ENCODE measurements at regions not wholly inside any gene's neighbourhood (a gene's known extent, or its start where the extent isn't known, plus 50 kb on each side); places are given as distances from the start of the nearest gene placed in this dataset.
"Not testable (repeated sequence)": the region's sequence is repeated elsewhere in the genome, so short reads cannot be mapped to it uniquely, and the experiment has no call there.

DNA sequence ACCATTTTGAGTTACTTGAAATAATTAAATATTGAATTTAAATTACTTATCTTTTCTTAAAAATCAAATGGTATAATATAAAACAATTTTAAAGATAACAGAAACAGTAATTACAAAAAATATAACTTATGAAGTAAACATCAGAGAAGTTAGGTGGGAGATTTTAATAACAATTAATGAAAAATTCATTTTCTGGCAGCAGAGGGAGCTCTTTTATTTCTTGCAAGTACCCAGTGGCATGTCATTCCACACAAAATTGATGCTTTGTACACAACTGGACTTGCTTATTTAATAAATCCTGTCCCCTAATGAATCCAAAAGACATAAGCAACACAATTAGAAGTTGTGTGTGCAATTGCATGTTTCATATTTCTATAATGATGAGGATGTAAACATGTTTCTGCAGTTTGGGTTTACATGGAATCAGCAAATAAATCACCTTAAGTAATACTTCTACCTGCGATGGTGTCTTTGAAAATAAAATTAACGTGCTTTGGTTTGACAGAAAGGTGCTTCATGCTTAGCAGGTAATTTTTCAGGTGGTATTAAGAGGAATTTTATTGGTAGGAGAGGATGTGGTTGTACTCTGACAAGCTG is 861.3 kb downstream of the ZPLD1 start:
- Histone ChIP-seq H4K20me1 (ENCODE audit: control insufficient read depth, insufficient read depth, insufficient read length) (no peaks in the 10 kb centered on the region), H3K79me2 (ENCODE audit: insufficient read depth, low read length) (no peaks in the 10 kb centered on the region), H3K18ac (ENCODE audit: insufficient read length, low read depth, low read length) (no peak overlapping the region), H2AFZ (ENCODE audit: low read length) (no peak overlapping the region), H3K4me1 (ENCODE audit: insufficient read depth, low read length) (no peaks in the 10 kb centered on the region), H3K27me3 (ENCODE audit: insufficient read depth, low read length) (no peaks in the 10 kb centered on the region), H2BK120ac (ENCODE audit: low read depth, low read length, poor library complexity, severe bottlenecking) (no peak overlapping the region), H3K9me3 (ENCODE audit: control insufficient read depth, low read depth, low read length) (no peaks in the 10 kb centered on the region), H4K5ac (ENCODE audit: insufficient read length, low read depth, low read length) (no peak overlapping the region), H2BK20ac (ENCODE audit: low read depth, low read length, poor library complexity, severe bottlenecking) (no peak overlapping the region), H3K79me1 (ENCODE audit: insufficient read depth, low read depth, low read length, poor library complexity, severe bottlenecking) (no peaks in the 10 kb centered on the region), H3K4me2 (ENCODE audit: insufficient read depth, insufficient read length, low read length) (no peak overlapping the region), H3K23ac (ENCODE audit: insufficient read length, low read depth, low read length) (no peak overlapping the region), H2AK5ac (ENCODE audit: insufficient read length, low read length) (no peak overlapping the region), H2BK5ac (ENCODE audit: insufficient read length, low read length) (no peak overlapping the region), H2BK15ac (ENCODE audit: low read depth, low read length) (no peak overlapping the region), H4K91ac (ENCODE audit: insufficient read length, low read depth, low read length) (no peak overlapping the region), H3K56ac (ENCODE audit: insufficient read length, low read depth, low read length) (no peak overlapping the region), H3K9ac (ENCODE audit: extremely low read depth, insufficient read length, low read length) (no peak overlapping the region), H3K14ac (ENCODE audit: insufficient read depth, low read length) (no peak overlapping the region), H3K27ac (ENCODE audit: insufficient read length, low read depth, low read length) (no peak overlapping the region), H4K8ac (replicated peaks; ENCODE audit: insufficient read length, low read depth, low read length) (no peak overlapping the region), H3T11ph (ENCODE audit: low read length) (no peak overlapping the region), H3K23me2 (ENCODE audit: insufficient read length, low read depth, low read length, poor library complexity, severe bottlenecking) (no peaks in the 10 kb centered on the region), H3K4ac (ENCODE audit: low read depth, low read length) (no peak overlapping the region), H2BK12ac (ENCODE audit: insufficient read length, low read depth, low read length) (no peak overlapping the region)
- no CpG with 5 or more reads among the region's 2 CpGs for WGBS (ENCODE audit: extremely low coverage, insufficient read length, low lambda C conversion rate)
- peaks cover 4 to 8% of the 10 kb centered on the region in 2 experiments; a peak in 3 of 5 replicates for H3K9me3 Mint-ChIP-seq
- peaks cover 1% of the 10 kb centered on the region; the same call in 1 of the 2 replicates for H3K27me3 Mint-ChIP-seq (ENCODE audit: low read depth)
- no peak overlapping the region for H3K4me3 Mint-ChIP-seq
- H3K36me3 Mint-ChIP-seq (ENCODE audit: insufficient read depth in 1 of 3, low read depth in 3 of 3): peaks cover 0 to 5% (median 0%) of the 10 kb centered on the region in 3 experiments; a peak in 2 of 7 replicates
- TF ChIP-seq, protein P1, sequence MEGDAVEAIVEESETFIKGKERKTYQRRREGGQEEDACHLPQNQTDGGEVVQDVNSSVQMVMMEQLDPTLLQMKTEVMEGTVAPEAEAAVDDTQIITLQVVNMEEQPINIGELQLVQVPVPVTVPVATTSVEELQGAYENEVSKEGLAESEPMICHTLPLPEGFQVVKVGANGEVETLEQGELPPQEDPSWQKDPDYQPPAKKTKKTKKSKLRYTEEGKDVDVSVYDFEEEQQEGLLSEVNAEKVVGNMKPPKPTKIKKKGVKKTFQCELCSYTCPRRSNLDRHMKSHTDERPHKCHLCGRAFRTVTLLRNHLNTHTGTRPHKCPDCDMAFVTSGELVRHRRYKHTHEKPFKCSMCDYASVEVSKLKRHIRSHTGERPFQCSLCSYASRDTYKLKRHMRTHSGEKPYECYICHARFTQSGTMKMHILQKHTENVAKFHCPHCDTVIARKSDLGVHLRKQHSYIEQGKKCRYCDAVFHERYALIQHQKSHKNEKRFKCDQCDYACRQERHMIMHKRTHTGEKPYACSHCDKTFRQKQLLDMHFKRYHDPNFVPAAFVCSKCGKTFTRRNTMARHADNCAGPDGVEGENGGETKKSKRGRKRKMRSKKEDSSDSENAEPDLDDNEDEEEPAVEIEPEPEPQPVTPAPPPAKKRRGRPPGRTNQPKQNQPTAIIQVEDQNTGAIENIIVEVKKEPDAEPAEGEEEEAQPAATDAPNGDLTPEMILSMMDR (conservative IDR thresholded peaks at IDR 0.05): peak; percentile 61
- H3K4me1 Mint-ChIP-seq: no peaks in the 10 kb centered on the region
- DNase-seq: no peak
- no peak overlapping the region for H3K27ac Mint-ChIP-seq

DNA sequence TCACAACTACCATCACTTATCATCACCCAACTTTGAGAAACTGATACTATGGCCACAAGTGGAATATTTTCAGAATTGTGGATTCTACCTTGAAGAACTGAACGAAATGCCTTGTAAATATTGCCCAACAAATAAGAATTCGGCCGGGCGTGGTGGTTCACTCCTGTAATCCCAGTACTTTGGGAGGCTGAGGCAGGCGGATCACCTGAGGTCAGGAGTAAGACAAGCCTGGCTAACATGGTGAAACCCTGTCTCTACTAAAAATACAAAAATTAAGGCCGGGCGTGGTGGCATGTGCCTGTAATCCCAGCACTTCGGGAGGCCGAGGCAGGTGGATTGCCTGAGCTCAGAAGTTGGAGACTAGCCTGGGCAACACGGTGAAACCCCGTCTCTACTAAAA is 862.7 kb downstream of the ZPLD1 start:
- not testable (repeated sequence) for H3K9me3 Mint-ChIP-seq; H3K27me3 Mint-ChIP-seq (ENCODE audit: low read depth); H3K9ac ChIP-seq (ENCODE audit: extremely low read depth, insufficient read length, low read length); H3K4me2 ChIP-seq (ENCODE audit: insufficient read depth, insufficient read length, low read length); H3K4me3 Mint-ChIP-seq; H2AFZ ChIP-seq (ENCODE audit: low read length); H3K4me1 ChIP-seq (ENCODE audit: insufficient read depth, low read length); H3K56ac ChIP-seq (ENCODE audit: insufficient read length, low read depth, low read length); H2AK5ac ChIP-seq (ENCODE audit: insufficient read length, low read length); H3K9me3 ChIP-seq (ENCODE audit: control insufficient read depth, low read depth, low read length); H3K27ac ChIP-seq (ENCODE audit: insufficient read length, low read depth, low read length); H3K4ac ChIP-seq (ENCODE audit: low read depth, low read length); H3K4me1 Mint-ChIP-seq; H3K27me3 ChIP-seq (ENCODE audit: insufficient read depth, low read length); H2BK20ac ChIP-seq (ENCODE audit: low read depth, low read length, poor library complexity, severe bottlenecking); H2BK120ac ChIP-seq (ENCODE audit: low read depth, low read length, poor library complexity, severe bottlenecking); H4K5ac ChIP-seq (ENCODE audit: insufficient read length, low read depth, low read length); H3K79me1 ChIP-seq (ENCODE audit: insufficient read depth, low read depth, low read length, poor library complexity, severe bottlenecking); H3K23me2 ChIP-seq (ENCODE audit: insufficient read length, low read depth, low read length, poor library complexity, severe bottlenecking); H4K91ac ChIP-seq (ENCODE audit: insufficient read length, low read depth, low read length); H3K36me3 Mint-ChIP-seq (ENCODE audit: insufficient read depth in 1 of 3, low read depth in 3 of 3); H3K27ac Mint-ChIP-seq; H2BK12ac ChIP-seq (ENCODE audit: insufficient read length, low read depth, low read length); DNase-seq; H4K20me1 ChIP-seq (ENCODE audit: control insufficient read depth, insufficient read depth, insufficient read length); H4K8ac ChIP-seq (replicated peaks; ENCODE audit: insufficient read length, low read depth, low read length); H2BK5ac ChIP-seq (ENCODE audit: insufficient read length, low read length); H3K79me2 ChIP-seq (ENCODE audit: insufficient read depth, low read length); H3K18ac ChIP-seq (ENCODE audit: insufficient read length, low read depth, low read length); H2BK15ac ChIP-seq (ENCODE audit: low read depth, low read length); H3K23ac ChIP-seq (ENCODE audit: insufficient read length, low read depth, low read length); H3K14ac ChIP-seq (ENCODE audit: insufficient read depth, low read length); H3T11ph ChIP-seq (ENCODE audit: low read length)
- no CpG with 5 or more reads among the region's 11 CpGs for WGBS (ENCODE audit: extremely low coverage, insufficient read length, low lambda C conversion rate)
